Mucosa of rectum (tissue), 2 donors: ENCODE measurements at regions not wholly inside any gene's neighbourhood (a gene's known extent, or its start where the extent isn't known, plus 50 kb on each side); places are given as distances from the start of the nearest gene placed in this dataset.
"Not testable (repeated sequence)": the region's sequence is repeated elsewhere in the genome, so short reads cannot be mapped to it uniquely, and the experiment has no call there.

Experiments
- H3K27ac ChIP-seq, 2 donors: one replicate each; pipeline ENCODE4 v1.7.0; 2013; ENCODE audit warnings: inconsistent platforms in 2 of 2, low read depth in 2 of 2, low read length in 2 of 2
- H3K27me3 ChIP-seq, 2 donors: one replicate each; pipeline ENCODE4 v1.7.0; 2013; ENCODE audit warnings: low read length in 2 of 2; ENCODE audit not compliant: control insufficient read depth in 2 of 2, insufficient read depth in 2 of 2
- H3K36me3 ChIP-seq, 2 donors: one replicate each; pipeline ENCODE4 v1.7.0; 2013; ENCODE audit warnings: low read length in 2 of 2; ENCODE audit not compliant: control insufficient read depth in 2 of 2, insufficient read depth in 2 of 2
- H3K4me1 ChIP-seq, 2 donors: one replicate each; pipeline ENCODE4 v1.7.0; 2013; ENCODE audit warnings: low read length in 2 of 2, mild to moderate bottlenecking in 1 of 2; ENCODE audit not compliant: control insufficient read depth in 2 of 2, insufficient read depth in 2 of 2
- H3K4me3 ChIP-seq, 2 donors: one replicate each; pipeline ENCODE4 v1.7.0; 2013; ENCODE audit warnings: low read length in 2 of 2
- H3K9ac ChIP-seq, 2 donors: one replicate each; pipeline ENCODE4 v1.7.0; 2013; ENCODE audit warnings: low read length in 2 of 2, low read depth in 1 of 2, mild to moderate bottlenecking in 1 of 2
- H3K9me3 ChIP-seq, 2 donors: one replicate each; pipeline ENCODE4 v1.7.0; 2013; ENCODE audit warnings: low read length in 2 of 2; ENCODE audit not compliant: control insufficient read depth in 2 of 2
- donor health status: healthy.
- donor health status: Normal muscosa, but diverticular disease.

- Histone ChIP-seq H3K27ac (no peak overlapping the region), H3K4me3 (no peak overlapping the region), H3K36me3 (no peaks in the 10 kb centered on the region), H3K9me3 (no peaks in the 10 kb centered on the region), H3K27me3 (no peaks in the 10 kb centered on the region), H3K4me1 (no peaks in the 10 kb centered on the region), H3K9ac (no peak overlapping the region)
Observed at GRCh38 chr2:185676316-185676715, 62.3 kb upstream of the FSIP2 start.

GRCh38 chr2:185687001-185687400 is 51.6 kb upstream of the FSIP2 start:
- H3K9me3 ChIP-seq, H3K9ac ChIP-seq, H3K27ac ChIP-seq, H3K4me3 ChIP-seq, H3K27me3 ChIP-seq, H3K4me1 ChIP-seq, H3K36me3 ChIP-seq: not testable (repeated sequence)

GRCh38 chr2:185687967-185688366 is 50.6 kb upstream of the FSIP2 start:
- H3K9me3 ChIP-seq: no peaks in the 10 kb centered on the region
- no peak overlapping the region for H3K27ac ChIP-seq
- no peak overlapping the region for H3K9ac ChIP-seq
- H3K4me1 ChIP-seq: no peaks in the 10 kb centered on the region
- no peaks in the 10 kb centered on the region for H3K27me3 ChIP-seq
- H3K4me3 ChIP-seq: no peak overlapping the region
- no peaks in the 10 kb centered on the region for H3K36me3 ChIP-seq
